Osteoblast (primary cell): ENCODE measurements at regions not wholly inside any gene's neighbourhood (a gene's known extent, or its start where the extent isn't known, plus 50 kb on each side); places are given as distances from the start of the nearest gene placed in this dataset.

Experiments used
- DNase-seq: peaks from one replicate; pipeline ENCODE4 v3.0.0; 2011; ENCODE audit warnings: low spot score, mixed read lengths; ENCODE audit not compliant: insufficient read length; ENCODE audit errors: missing footprints
- H2AFZ ChIP-seq: 2 replicates; pipeline ENCODE4 v1.6.0; 2011; ENCODE audit warnings: mild to moderate bottlenecking, low read length
- H3K27ac ChIP-seq: 2 replicates; pipeline ENCODE4 v1.5.1; 2011; ENCODE audit warnings: mild to moderate bottlenecking, low read depth, low read length, moderate library complexity
- H3K27me3 ChIP-seq: 2 replicates; pipeline ENCODE4 v1.6.0; 2012; ENCODE audit warnings: mild to moderate bottlenecking, control low read depth, inconsistent platforms, low read length, moderate library complexity; ENCODE audit not compliant: insufficient read depth
- H3K36me3 ChIP-seq: 2 replicates; pipeline ENCODE4 v1.5.1; 2011; ENCODE audit warnings: mild to moderate bottlenecking, low read length, control low read depth, moderate library complexity; ENCODE audit not compliant: insufficient read depth
- H3K4me1 ChIP-seq: 2 replicates; pipeline ENCODE4 v1.5.1; 2011; ENCODE audit warnings: mild to moderate bottlenecking, low read length, control low read depth, moderate library complexity; ENCODE audit not compliant: insufficient read depth
- H3K4me2 ChIP-seq: 2 replicates; pipeline ENCODE4 v1.6.0; 2011; ENCODE audit warnings: mild to moderate bottlenecking, low read length; ENCODE audit not compliant: insufficient read depth
- H3K4me3 ChIP-seq: fragments of 200-600 bp; sonication (generic); 3 replicates; pipeline ENCODE4 v1.5.1; 2012; ENCODE audit warnings: mild to moderate bottlenecking, low read length, inconsistent platforms; ENCODE audit not compliant: insufficient read depth
- H3K79me2 ChIP-seq: 2 replicates; pipeline ENCODE4 v1.6.0; 2012; ENCODE audit warnings: mild to moderate bottlenecking, low read length, control low read depth, inconsistent platforms; ENCODE audit not compliant: insufficient read depth
- H3K9me3 ChIP-seq: 2 replicates; pipeline ENCODE4 v1.5.1; 2011; ENCODE audit warnings: low read depth, low read length, control low read depth
- H4K20me1 ChIP-seq: 2 replicates; pipeline ENCODE4 v1.6.0; 2012; ENCODE audit warnings: mild to moderate bottlenecking, low read length, control low read depth; ENCODE audit not compliant: insufficient read depth
- TF ChIP-seq, protein P1 (sequence below): IDR thresholded peaks from 2 replicates; pipeline ENCODE4 v1.5.1; 2011; ENCODE audit warnings: mild to moderate bottlenecking, low read depth, low read length, moderate library complexity; ENCODE audit errors: extremely low read depth

DNA sequence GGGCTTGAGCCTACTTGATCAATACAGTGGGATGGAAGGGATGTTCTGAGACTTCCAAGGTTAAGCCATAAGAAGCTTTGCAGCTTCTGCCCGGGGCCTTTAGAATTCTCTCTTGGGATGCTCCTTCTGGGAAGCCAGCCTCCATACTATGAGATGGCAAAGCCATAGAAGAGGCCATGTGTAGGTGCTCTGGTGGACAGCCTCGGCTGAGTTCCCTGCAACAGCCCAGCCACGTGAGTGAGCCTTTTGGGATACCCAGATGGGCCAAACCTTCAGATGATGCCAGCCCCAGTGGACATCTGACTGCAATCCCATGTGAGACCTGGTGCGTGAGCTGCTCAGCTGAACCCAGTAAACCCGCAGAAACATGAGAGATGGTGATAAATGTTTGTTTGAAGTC, 370.6 kb downstream of the RPS24 start:
- Histone ChIP-seq H3K27me3 (peaks cover 16% of the 10 kb centered on the region), H3K4me1 (peaks cover 6% of the 10 kb centered on the region), H3K4me3 (no peak overlapping the region), H4K20me1 (peaks cover 2% of the 10 kb centered on the region), H3K9me3 (no peaks in the 10 kb centered on the region), H2AFZ (no peak overlapping the region), H3K4me2 (no peak overlapping the region), H3K36me3 (no peaks in the 10 kb centered on the region), H3K27ac (no peak overlapping the region), H3K79me2 (no peaks in the 10 kb centered on the region)
- no peak for DNase-seq
- TF ChIP-seq, protein P1, sequence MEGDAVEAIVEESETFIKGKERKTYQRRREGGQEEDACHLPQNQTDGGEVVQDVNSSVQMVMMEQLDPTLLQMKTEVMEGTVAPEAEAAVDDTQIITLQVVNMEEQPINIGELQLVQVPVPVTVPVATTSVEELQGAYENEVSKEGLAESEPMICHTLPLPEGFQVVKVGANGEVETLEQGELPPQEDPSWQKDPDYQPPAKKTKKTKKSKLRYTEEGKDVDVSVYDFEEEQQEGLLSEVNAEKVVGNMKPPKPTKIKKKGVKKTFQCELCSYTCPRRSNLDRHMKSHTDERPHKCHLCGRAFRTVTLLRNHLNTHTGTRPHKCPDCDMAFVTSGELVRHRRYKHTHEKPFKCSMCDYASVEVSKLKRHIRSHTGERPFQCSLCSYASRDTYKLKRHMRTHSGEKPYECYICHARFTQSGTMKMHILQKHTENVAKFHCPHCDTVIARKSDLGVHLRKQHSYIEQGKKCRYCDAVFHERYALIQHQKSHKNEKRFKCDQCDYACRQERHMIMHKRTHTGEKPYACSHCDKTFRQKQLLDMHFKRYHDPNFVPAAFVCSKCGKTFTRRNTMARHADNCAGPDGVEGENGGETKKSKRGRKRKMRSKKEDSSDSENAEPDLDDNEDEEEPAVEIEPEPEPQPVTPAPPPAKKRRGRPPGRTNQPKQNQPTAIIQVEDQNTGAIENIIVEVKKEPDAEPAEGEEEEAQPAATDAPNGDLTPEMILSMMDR: no peak

DNA sequence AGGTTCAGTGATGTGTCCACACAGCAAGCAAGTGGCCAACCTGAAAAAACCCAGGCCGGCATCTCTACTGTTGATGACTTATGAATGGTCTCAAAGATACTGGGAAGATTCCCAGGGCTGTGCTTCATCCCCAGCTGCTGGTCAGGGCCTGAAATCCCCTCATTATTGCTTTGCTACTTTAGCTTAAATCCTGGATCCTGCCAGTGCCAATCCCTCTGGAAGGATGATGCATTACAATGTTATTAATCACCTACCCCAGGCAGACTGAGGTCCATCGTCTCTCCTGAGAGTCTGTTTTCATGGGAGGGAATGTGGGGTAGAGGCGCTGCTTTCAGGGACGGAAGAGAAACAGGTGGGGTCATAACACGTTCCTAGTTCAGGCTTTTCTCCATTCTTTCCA, 371.6 kb downstream of the RPS24 start:
- Histone ChIP-seq H3K36me3 (no peaks in the 10 kb centered on the region), H3K4me2 (no peak overlapping the region), H3K4me1 (peaks cover 6% of the 10 kb centered on the region), H3K27me3 (peaks cover 16% of the 10 kb centered on the region), H2AFZ (no peak overlapping the region), H4K20me1 (peaks cover 2% of the 10 kb centered on the region), H3K79me2 (no peaks in the 10 kb centered on the region), H3K4me3 (no peak overlapping the region), H3K9me3 (no peaks in the 10 kb centered on the region), H3K27ac (no peak overlapping the region)
- DNase-seq: no peak
- TF ChIP-seq, protein P1: no peak

DNA sequence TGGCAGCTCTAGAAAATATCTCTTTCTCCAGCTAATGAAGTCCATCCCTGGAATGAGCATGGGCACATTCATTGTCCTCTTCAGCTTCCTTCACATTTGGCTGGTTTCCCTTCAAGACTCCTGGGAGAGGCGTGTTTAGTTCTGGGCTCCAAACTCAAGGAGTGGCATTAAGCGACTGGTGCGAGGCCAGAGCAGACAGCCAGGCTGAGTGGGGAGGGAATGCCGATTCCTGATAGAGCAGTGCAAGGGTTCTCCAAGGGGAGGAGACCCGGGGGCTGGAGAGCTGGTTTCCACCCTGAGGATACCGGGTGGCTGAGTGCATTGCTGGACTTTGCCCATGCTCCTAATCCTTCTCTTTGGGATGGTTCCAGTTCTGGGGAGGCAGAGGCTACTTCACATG, 372.1 kb downstream of the RPS24 start:
- Histone ChIP-seq H3K27ac (no peak overlapping the region), H2AFZ (no peak overlapping the region), H3K4me1 (peaks cover 6% of the 10 kb centered on the region), H3K36me3 (no peaks in the 10 kb centered on the region), H3K27me3 (peaks cover 16% of the 10 kb centered on the region), H4K20me1 (peaks cover 2% of the 10 kb centered on the region), H3K4me3 (no peak overlapping the region), H3K4me2 (no peak overlapping the region), H3K79me2 (no peaks in the 10 kb centered on the region), H3K9me3 (no peaks in the 10 kb centered on the region)
- TF ChIP-seq, protein P1: no peak
- DNase-seq: no peak

DNA sequence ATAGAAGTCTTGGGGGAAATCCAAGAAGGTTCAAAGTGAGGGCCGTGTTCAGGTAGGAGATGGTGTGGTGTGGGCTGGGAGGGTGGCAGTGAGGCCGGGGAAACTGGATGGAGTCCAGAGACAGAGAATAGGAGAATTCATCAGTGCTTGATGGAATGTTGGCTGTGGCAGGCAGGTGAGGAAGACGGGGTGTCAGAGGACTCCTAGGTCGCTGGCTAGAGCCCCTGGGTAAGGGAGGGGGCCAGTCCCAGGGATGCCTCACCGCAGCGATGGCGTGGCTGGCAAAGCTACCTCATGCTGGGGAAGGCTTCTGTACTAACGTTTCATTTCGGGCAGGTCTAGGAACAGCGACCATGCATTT, 373.0 kb downstream of the RPS24 start:
- Histone ChIP-seq H3K36me3 (no peaks in the 10 kb centered on the region), H3K9me3 (no peaks in the 10 kb centered on the region), H3K4me2 (peak overlapping the region; percentile 79), H3K4me1 (peaks cover 6% of the 10 kb centered on the region), H3K27ac (no peak overlapping the region), H3K4me3 (peak overlapping the region; percentile 67), H3K27me3 (peaks cover 16% of the 10 kb centered on the region), H3K79me2 (no peaks in the 10 kb centered on the region), H4K20me1 (peaks cover 2% of the 10 kb centered on the region), H2AFZ (peak overlapping the region; percentile 62)
- TF ChIP-seq, protein P1: no peak
- DNase-seq: no peak
